Type B pancreatic cell (in vitro differentiated cells): ENCODE measurements at regions not wholly inside any gene's neighbourhood (a gene's known extent, or its start where the extent isn't known, plus 50 kb on each side); places are given as distances from the start of the nearest gene placed in this dataset.

Experiments
- DNase-seq: peaks from one replicate; pipeline ENCODE4 v3.0.0; 2021; ENCODE audit warnings: mixed read lengths; ENCODE audit not compliant: unreplicated experiment; ENCODE audit errors: extremely low spot score
- H3K27ac Mint-ChIP-seq: 2 replicates; pipeline ENCODE4 v1.8.0; 2021; ENCODE audit warnings: mild to moderate bottlenecking, mixed read lengths
- H3K27me3 Mint-ChIP-seq: 2 replicates; pipeline ENCODE4 v1.8.0; 2021; ENCODE audit warnings: mixed read lengths
- H3K36me3 Mint-ChIP-seq: 2 replicates; pipeline ENCODE4 v1.8.0; 2021; ENCODE audit warnings: mixed read lengths
- H3K4me1 Mint-ChIP-seq: one replicate; pipeline ENCODE4 v1.8.0; 2021; ENCODE audit warnings: mixed read lengths; ENCODE audit not compliant: unreplicated experiment
- H3K4me3 Mint-ChIP-seq: 2 replicates; pipeline ENCODE4 v1.8.0; 2021; ENCODE audit warnings: mild to moderate bottlenecking, mixed read lengths
- H3K9me3 Mint-ChIP-seq: 2 replicates; pipeline ENCODE4 v1.8.0; 2021; ENCODE audit warnings: mixed read lengths
- TF ChIP-seq, protein P1 (sequence below): fragments of 200-600 bp; sonication (generic); conservative IDR thresholded peaks from 2 replicates; pipeline ENCODE4 v1.5.0; 2021; ENCODE audit warnings: antibody characterized with exemption, mild to moderate bottlenecking

DNA sequence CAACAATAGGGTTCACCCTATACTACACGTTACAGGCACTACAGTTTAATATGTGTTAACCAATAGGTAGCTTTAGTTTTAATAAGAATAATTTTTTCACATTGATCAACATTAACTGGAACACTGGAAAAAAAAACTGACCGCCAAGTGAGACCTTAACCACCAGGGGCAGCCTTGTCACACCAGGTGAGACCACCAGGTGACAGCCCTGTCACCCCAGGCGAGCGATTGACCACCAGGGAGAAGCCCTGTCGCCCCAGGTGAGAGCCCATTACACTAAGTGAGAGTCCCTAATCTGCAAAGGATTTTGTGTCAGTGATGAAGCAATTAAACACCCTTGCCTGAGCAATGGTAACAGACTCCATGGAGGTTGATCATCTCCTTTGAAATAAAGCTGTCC lies 75.4 kb upstream of the SYK start:
- Mint-ChIP-seq H3K36me3 (no peaks in the 10 kb centered on the region), H3K27ac (no peak overlapping the region), H3K27me3 (no peaks in the 10 kb centered on the region), H3K4me1 (peaks cover 23% of the 10 kb centered on the region), H3K4me3 (no peak overlapping the region), H3K9me3 (no peaks in the 10 kb centered on the region)
- DNase-seq: no peak
- TF ChIP-seq, protein P1, sequence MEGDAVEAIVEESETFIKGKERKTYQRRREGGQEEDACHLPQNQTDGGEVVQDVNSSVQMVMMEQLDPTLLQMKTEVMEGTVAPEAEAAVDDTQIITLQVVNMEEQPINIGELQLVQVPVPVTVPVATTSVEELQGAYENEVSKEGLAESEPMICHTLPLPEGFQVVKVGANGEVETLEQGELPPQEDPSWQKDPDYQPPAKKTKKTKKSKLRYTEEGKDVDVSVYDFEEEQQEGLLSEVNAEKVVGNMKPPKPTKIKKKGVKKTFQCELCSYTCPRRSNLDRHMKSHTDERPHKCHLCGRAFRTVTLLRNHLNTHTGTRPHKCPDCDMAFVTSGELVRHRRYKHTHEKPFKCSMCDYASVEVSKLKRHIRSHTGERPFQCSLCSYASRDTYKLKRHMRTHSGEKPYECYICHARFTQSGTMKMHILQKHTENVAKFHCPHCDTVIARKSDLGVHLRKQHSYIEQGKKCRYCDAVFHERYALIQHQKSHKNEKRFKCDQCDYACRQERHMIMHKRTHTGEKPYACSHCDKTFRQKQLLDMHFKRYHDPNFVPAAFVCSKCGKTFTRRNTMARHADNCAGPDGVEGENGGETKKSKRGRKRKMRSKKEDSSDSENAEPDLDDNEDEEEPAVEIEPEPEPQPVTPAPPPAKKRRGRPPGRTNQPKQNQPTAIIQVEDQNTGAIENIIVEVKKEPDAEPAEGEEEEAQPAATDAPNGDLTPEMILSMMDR: peak; percentile 51

DNA sequence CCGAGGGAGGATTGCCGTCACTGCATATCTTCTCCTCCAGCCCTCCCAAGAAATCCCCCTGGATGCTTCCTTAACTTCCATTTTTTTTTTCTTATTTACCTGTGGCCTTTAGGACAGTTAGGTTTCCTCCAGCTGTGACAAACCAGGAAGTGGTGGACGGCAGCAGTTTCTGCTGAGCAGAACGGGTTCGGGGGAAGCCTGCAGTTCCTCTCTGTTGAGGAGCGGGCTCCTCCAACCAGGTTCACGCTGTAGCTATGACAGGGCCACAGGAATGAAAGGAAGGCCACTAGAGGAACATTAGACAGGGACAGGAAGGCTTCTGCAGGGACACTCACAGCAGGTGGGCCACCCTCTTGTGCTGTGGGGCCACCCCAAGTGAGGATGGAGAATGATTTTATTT lies 76.7 kb upstream of the SYK start:
- Mint-ChIP-seq H3K36me3 (no peaks in the 10 kb centered on the region), H3K27me3 (no peaks in the 10 kb centered on the region), H3K4me3 (no peak overlapping the region), H3K9me3 (no peaks in the 10 kb centered on the region), H3K27ac (no peak overlapping the region), H3K4me1 (peaks cover 23% of the 10 kb centered on the region)
- TF ChIP-seq, protein P1: no peak
- no peak for DNase-seq

DNA sequence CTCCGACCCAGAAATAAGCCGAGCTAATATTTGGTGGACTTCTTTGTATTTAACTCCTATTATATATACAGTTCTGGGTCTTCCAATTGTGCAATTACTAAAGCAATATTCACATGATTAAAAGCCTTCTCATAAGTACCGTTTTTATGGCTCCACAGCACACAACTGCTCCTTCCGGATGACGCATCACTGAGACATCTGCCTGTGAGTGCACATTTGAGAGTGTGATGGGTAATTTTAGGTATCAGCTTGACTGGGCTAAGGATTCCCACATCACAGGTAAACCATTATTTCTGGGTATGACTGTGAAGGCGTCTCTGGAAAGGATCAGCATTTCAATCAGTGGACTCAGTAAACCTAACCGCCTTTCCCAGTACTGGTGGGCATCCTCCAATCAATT lies 77.5 kb upstream of the SYK start:
- no peak overlapping the region for H3K27ac Mint-ChIP-seq
- no peaks in the 10 kb centered on the region for H3K27me3 Mint-ChIP-seq
- TF ChIP-seq, protein P1: no peak

DNA sequence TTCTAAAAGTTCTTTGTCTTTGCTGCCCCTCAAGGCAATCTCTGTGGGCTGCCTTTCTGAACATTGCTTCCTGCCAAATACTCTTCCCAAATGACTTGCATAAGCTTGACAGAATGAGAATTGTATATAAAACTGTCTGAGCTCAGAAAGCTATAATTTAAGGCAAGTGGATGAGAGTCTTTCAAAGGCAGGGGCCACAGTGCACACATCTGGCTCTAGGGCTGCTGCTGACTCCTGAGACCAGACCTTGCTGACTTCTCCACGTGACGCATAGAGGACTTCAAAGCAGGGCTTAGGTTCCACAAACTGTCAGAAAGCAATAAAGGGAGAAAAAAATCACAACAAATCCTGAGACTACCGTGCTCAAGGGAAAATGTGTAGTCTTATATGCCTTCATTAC lies 79.4 kb upstream of the DIRAS2 start:
- no peaks in the 10 kb centered on the region for H3K9me3 Mint-ChIP-seq
- peak overlapping the region; percentile 60 for H3K4me3 Mint-ChIP-seq
- TF ChIP-seq, protein P1: no peak
- peaks cover 23% of the 10 kb centered on the region for H3K4me1 Mint-ChIP-seq
- H3K27ac Mint-ChIP-seq: peak overlapping the region; percentile 18
- no peak for DNase-seq
- H3K36me3 Mint-ChIP-seq: no peaks in the 10 kb centered on the region
- no peaks in the 10 kb centered on the region for H3K27me3 Mint-ChIP-seq

More for the DNA sequence above, 77.5 kb upstream of the SYK start:
- Mint-ChIP-seq H3K4me3 (no peak overlapping the region), H3K9me3 (no peaks in the 10 kb centered on the region), H3K4me1 (peaks cover 23% of the 10 kb centered on the region), H3K36me3 (no peaks in the 10 kb centered on the region)
- DNase-seq: no peak

DNA sequence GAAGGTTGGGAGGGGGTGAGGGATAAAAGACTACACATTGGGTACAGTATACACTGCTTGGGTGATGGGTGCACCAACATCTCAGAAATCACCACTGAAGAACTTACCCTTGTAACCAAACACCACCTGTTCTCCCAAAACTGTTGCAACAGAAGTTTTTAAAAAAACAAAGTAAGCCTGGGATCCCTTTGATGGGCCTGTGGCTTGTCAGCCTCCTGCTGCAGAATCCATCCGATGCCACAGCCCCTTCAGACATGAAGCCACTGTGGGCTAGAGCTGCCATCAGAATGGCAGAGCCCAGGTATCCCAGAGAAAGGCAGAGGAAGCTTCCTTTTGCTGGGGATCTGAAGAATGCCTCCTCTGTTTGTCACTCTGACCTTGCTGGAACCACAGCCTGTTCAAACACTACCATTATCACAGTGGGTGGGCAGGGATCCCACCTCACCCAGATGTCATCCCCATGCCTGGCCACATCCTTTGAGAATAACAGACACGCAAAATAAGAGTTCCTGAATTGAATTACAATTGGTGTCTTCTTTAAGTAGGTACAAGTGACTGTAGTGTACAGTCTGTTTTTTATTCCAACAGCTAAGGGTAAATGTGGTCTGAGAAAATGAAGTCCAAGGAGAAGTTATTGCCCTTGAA lies 78.1 kb upstream of the DIRAS2 start:
- DNase-seq: no peak
- H3K27ac Mint-ChIP-seq: no peak overlapping the region
- H3K4me1 Mint-ChIP-seq: peaks cover 21% of the 10 kb centered on the region
- no peak overlapping the region for H3K4me3 Mint-ChIP-seq
- TF ChIP-seq, protein P1: no peak
- H3K36me3 Mint-ChIP-seq: no peaks in the 10 kb centered on the region
- no peaks in the 10 kb centered on the region for H3K9me3 Mint-ChIP-seq
- H3K27me3 Mint-ChIP-seq: no peaks in the 10 kb centered on the region

DNA sequence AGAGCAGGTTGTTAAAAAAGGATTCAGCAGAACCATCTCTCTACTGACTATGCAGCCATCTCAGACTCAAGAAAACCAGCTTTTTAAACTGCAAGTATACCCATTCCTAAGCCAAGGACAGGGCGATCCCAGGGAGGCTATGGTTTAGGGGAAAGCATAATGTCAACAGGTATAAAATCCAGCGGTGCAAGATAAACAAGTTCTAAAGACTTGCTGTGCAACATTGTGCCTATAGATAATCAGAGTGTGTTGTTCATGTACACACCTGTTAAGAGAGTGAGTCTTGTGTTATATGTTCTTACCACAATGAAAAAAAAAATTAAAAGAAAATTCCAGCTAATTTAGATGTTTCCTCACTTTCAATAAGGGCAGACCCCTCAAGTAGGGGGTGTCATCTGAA lies 63.6 kb upstream of the DIRAS2 start:
- Mint-ChIP-seq H3K36me3 (no peaks in the 10 kb centered on the region), H3K27me3 (no peaks in the 10 kb centered on the region), H3K4me1 (no peaks in the 10 kb centered on the region), H3K27ac (peak overlapping the region; percentile 91), H3K9me3 (peaks cover 4% of the 10 kb centered on the region), H3K4me3 (no peak overlapping the region)
- TF ChIP-seq, protein P1: no peak
- no peak for DNase-seq
